SIG-M5 treated with dmso at 0.1 percent for 504 hours (cell line): ENCODE measurements at regions not wholly inside any gene's neighbourhood (a gene's known extent, or its start where the extent isn't known, plus 50 kb on each side); places are given as distances from the start of the nearest gene placed in this dataset.

ENCODE experiments used
- DNase-seq: peaks from one replicate; lab custom pipeline; 2025; ENCODE audit not compliant: unreplicated experiment; lab: John Stamatoyannopoulos, UW

GRCh38 chr17:68706356-68706920, 105.3 kb upstream of the FAM20A start:
- peak; percentile 75 for DNase-seq

GRCh38 chr17:68705714-68706076, 104.5 kb upstream of the FAM20A start:
- DNase-seq, result no peak

GRCh38 chr17:68704871-68705713, 103.9 kb upstream of the FAM20A start:
- peak; percentile 44 for DNase-seq

GRCh38 chr17:68701046-68701445, 99.9 kb upstream of the FAM20A start:
- DNase-seq, result no peak

GRCh38 chr17:68700421-68700820, 99.3 kb upstream of the FAM20A start:
- no peak for DNase-seq

- DNase-seq, result no peak
These were observed 98.8 kb upstream of the FAM20A start for GRCh38 chr17:68699936-68700335.

- peak; percentile 84 for DNase-seq
These were observed 97.6 kb upstream of the FAM20A start for GRCh38 chr17:68698746-68699145.

GRCh38 chr17:68697850-68698361, 96.7 kb upstream of the FAM20A start:
- DNase-seq, result peak; percentile 80

- no peak for DNase-seq
These were observed 94.5 kb upstream of the FAM20A start for GRCh38 chr17:68695659-68696058.

GRCh38 chr17:68694791-68695485, 93.8 kb upstream of the FAM20A start:
- DNase-seq, result no peak

GRCh38 chr17:68693896-68694295, 92.7 kb upstream of the FAM20A start:
- DNase-seq, result no peak

- DNase-seq, result no peak
These were observed 92.3 kb upstream of the FAM20A start for GRCh38 chr17:68693466-68693865.

GRCh38 chr17:68686108-68686988, 85.2 kb upstream of the FAM20A start:
- DNase-seq, result no peak

- DNase-seq, result no peak
These were observed 83.8 kb upstream of the FAM20A start for GRCh38 chr17:68684949-68685357.

GRCh38 chr17:68682903-68683302, 81.7 kb upstream of the FAM20A start:
- no peak for DNase-seq

- DNase-seq, result no peak
These were observed 78.7 kb upstream of the FAM20A start for GRCh38 chr17:68679882-68680281.

GRCh38 chr17:68676856-68677255, 75.7 kb upstream of the FAM20A start:
- DNase-seq, result no peak

GRCh38 chr17:68675723-68676122, 74.6 kb upstream of the FAM20A start:
- no peak for DNase-seq

GRCh38 chr17:68674029-68674925, 73.1 kb upstream of the FAM20A start:
- no peak for DNase-seq
